ENCODE measurements at regions not wholly inside any gene's neighbourhood (a gene's known extent, or its start where the extent isn't known, plus 50 kb on each side); places are given as distances from the start of the nearest gene placed in this dataset.
A peak's percentile ranks its signal among the peaks of the same experiment; 100 is the strongest.

GRCh38 chr20:50270569-50270968 is 79.9 kb downstream of the CEBPB start:
- peak in 1 of 4 donors; percentile 2 for ATAC-seq
- no peak overlapping the region for H3K27ac ChIP-seq
- no peak for DNase-seq

GRCh38 chr20:50271176-50271575 is 80.5 kb downstream of the CEBPB start:
- ATAC-seq (no peak), DNase-seq (no peak), FAIRE-seq (no peak)
- Histone ChIP-seq H3K27ac (no peak overlapping the region), H3K36me3 (no peaks in the 10 kb centered on the region), H3K4me1 (peaks cover 0 to 6% (median 6%) of the 10 kb centered on the region in 3 donors), H3K27me3 (no peaks in the 10 kb centered on the region), H3K4me3 (no peak overlapping the region), H3K9me3 (no peaks in the 10 kb centered on the region)
- 77 to 83% methylated on average over 7 of the region's 7 CpGs for WGBS, 2 donors
- no peak for TF ChIP-seq CTCF (IDR thresholded peaks at IDR 0.05)
- intact Hi-C loops (cut with DNase I) = no loop called here

More at GRCh38 chr20:50270569-50270968, 79.9 kb downstream of the CEBPB start:
- WGBS, 2 donors = 87% methylated on average over 19 of the region's 19 CpGs
- Histone ChIP-seq H3K27me3 (no peaks in the 10 kb centered on the region), H3K4me1 (peaks cover 0 to 6% (median 6%) of the 10 kb centered on the region in 3 donors), H3K9me3 (no peaks in the 10 kb centered on the region), H3K36me3 (no peaks in the 10 kb centered on the region), H3K4me3 (no peak overlapping the region)
- no peak for FAIRE-seq
- TF ChIP-seq CTCF (IDR thresholded peaks at IDR 0.05) = no peak
- intact Hi-C loops (cut with DNase I) = no loop called here

- Histone ChIP-seq H3K36me3 (no peaks in the 10 kb centered on the region), H3K27ac (peak overlapping the region in 1 of 4 donors; percentile 36), H3K27me3 (no peaks in the 10 kb centered on the region), H3K4me1 (peaks cover 0 to 6% (median 6%) of the 10 kb centered on the region in 3 donors), H3K9me3 (no peaks in the 10 kb centered on the region), H3K4me3 (no peak overlapping the region)
- 86 to 92% methylated on average over 7 of the region's 7 CpGs for WGBS, 2 donors
- DNase-seq (no peak), ATAC-seq (no peak), FAIRE-seq (no peak)
- no peak for TF ChIP-seq CTCF (IDR thresholded peaks at IDR 0.05)
- intact Hi-C loops (cut with DNase I) = no loop called here
These were observed 81.0 kb downstream of the CEBPB start for GRCh38 chr20:50271612-50272011.

- Histone ChIP-seq H3K4me1 (peaks cover 0 to 6% (median 4%) of the 10 kb centered on the region in 3 donors), H3K27ac (peak overlapping the region in 1 of 4 donors; percentile 40), H3K9me3 (no peaks in the 10 kb centered on the region), H3K4me3 (no peak overlapping the region), H3K27me3 (no peaks in the 10 kb centered on the region), H3K36me3 (no peaks in the 10 kb centered on the region)
- TF ChIP-seq CTCF (IDR thresholded peaks at IDR 0.05) = no peak
- peak in 2 of 4 donors; percentile 4 to 13 for ATAC-seq
- DNase-seq = peak in 1 of 6 donors; percentile 61
- intact Hi-C loops (cut with DNase I) = no loop called here
- WGBS, 2 donors = 75 to 91% methylated on average over 8 of the region's 8 CpGs
- no peak for FAIRE-seq
These were observed 81.5 kb downstream of the CEBPB start for GRCh38 chr20:50272030-50272723.

Data from pancreas (tissue), 10 donors.